ENCODE measurements at regions not wholly inside any gene's neighbourhood (a gene's known extent, or its start where the extent isn't known, plus 50 kb on each side); places are given as distances from the start of the nearest gene placed in this dataset.

GRCh38 chr2:215815960-215816359 is 197.4 kb downstream of the MREG start:
- DNase-seq (no peak), ATAC-seq (no peak)
- no peaks in the 10 kb centered on the region for H3K27me3 ChIP-seq (ENCODE audit: insufficient read depth in 3 of 3, low read length in 2 of 3)
- H3K9me3 ChIP-seq = no peaks in the 10 kb centered on the region
- H3K4me1 ChIP-seq = no peaks in the 10 kb centered on the region
- H3K36me3 ChIP-seq (ENCODE audit: insufficient read depth in 1 of 2, low read depth in 1 of 2) = no peaks in the 10 kb centered on the region
- intact Hi-C loops (cut with DNase I) = no loop called here
- no peak overlapping the region for H3K27ac ChIP-seq
- 55 to 71% (median 59%) methylated on average over 2 of the region's 2 CpGs for WGBS, 3 donors
- H3K4me3 ChIP-seq = no peak overlapping the region
- TF ChIP-seq CTCF (IDR thresholded peaks at IDR 0.05) = no peak

- Histone ChIP-seq H3K4me3 (no peak overlapping the region), H3K9me3 (no peaks in the 10 kb centered on the region), H3K4me1 (no peaks in the 10 kb centered on the region), H3K27me3 (ENCODE audit: insufficient read depth in 3 of 3, low read length in 2 of 3) (no peaks in the 10 kb centered on the region), H3K27ac (no peak overlapping the region), H3K36me3 (ENCODE audit: insufficient read depth in 1 of 2, low read depth in 1 of 2) (no peaks in the 10 kb centered on the region)
- DNase-seq (no peak), ATAC-seq (no peak)
- no peak for TF ChIP-seq CTCF (IDR thresholded peaks at IDR 0.05)
- intact Hi-C loops (cut with DNase I) = no loop called here
Observed at GRCh38 chr2:215812966-215813365, 200.4 kb downstream of the MREG start.

- TF ChIP-seq CTCF (IDR thresholded peaks at IDR 0.05) = no peak
- Histone ChIP-seq H3K27me3 (ENCODE audit: insufficient read depth in 3 of 3, low read length in 2 of 3) (no peaks in the 10 kb centered on the region), H3K4me1 (no peaks in the 10 kb centered on the region), H3K9me3 (no peaks in the 10 kb centered on the region), H3K36me3 (ENCODE audit: insufficient read depth in 1 of 2, low read depth in 1 of 2) (no peaks in the 10 kb centered on the region), H3K27ac (no peak overlapping the region), H3K4me3 (no peak overlapping the region)
- DNase-seq = no peak
- WGBS, 3 donors = 85 to 93% (median 90%) methylated on average over 3 of the region's 3 CpGs
- intact Hi-C loops (cut with DNase I) = no loop called here
- no peak for ATAC-seq
Observed at GRCh38 chr2:215811409-215812345, 201.7 kb downstream of the MREG start.

GRCh38 chr2:215811003-215811402 is 202.3 kb downstream of the MREG start:
- DNase-seq (no peak), ATAC-seq (no peak)
- intact Hi-C loops (cut with DNase I) = no loop called here
- H3K4me3 ChIP-seq = no peak overlapping the region
- no peaks in the 10 kb centered on the region for H3K9me3 ChIP-seq
- H3K4me1 ChIP-seq = no peaks in the 10 kb centered on the region
- H3K27me3 ChIP-seq (ENCODE audit: insufficient read depth in 3 of 3, low read length in 2 of 3) = no peaks in the 10 kb centered on the region
- H3K36me3 ChIP-seq (ENCODE audit: insufficient read depth in 1 of 2, low read depth in 1 of 2) = no peaks in the 10 kb centered on the region
- no peak for TF ChIP-seq CTCF (IDR thresholded peaks at IDR 0.05)
- H3K27ac ChIP-seq = no peak overlapping the region
- WGBS, 3 donors = 89 to 92% (median 89%) methylated on average over 3 of the region's 3 CpGs

GRCh38 chr2:215808996-215809395 is 204.4 kb downstream of the MREG start:
- ATAC-seq (no peak), DNase-seq (no peak)
- H3K27ac ChIP-seq = no peak overlapping the region
- no peak overlapping the region for H3K4me3 ChIP-seq
- H3K36me3 ChIP-seq (ENCODE audit: insufficient read depth in 1 of 2, low read depth in 1 of 2) = no peaks in the 10 kb centered on the region
- H3K27me3 ChIP-seq (ENCODE audit: insufficient read depth in 3 of 3, low read length in 2 of 3) = no peaks in the 10 kb centered on the region
- TF ChIP-seq CTCF (IDR thresholded peaks at IDR 0.05) = no peak
- H3K4me1 ChIP-seq = no peaks in the 10 kb centered on the region
- 88 to 98% (median 94%) methylated on average over 1 of the region's 1 CpG for WGBS, 3 donors
- H3K9me3 ChIP-seq = no peaks in the 10 kb centered on the region
- intact Hi-C loops (cut with DNase I) = no loop called here

Measured in psoas muscle (tissue), 7 donors.